KOPT-K1 (cell line): ENCODE measurements at regions not wholly inside any gene's neighbourhood (a gene's known extent, or its start where the extent isn't known, plus 50 kb on each side); places are given as distances from the start of the nearest gene placed in this dataset.

ENCODE experiments used
- H3K27ac ChIP-seq: fragments of 200-600 bp; sonication (generic); 2 replicates; pipeline ENCODE4 v1.5.1; 2016; ENCODE audit warnings: antibody characterized with exemption, mild to moderate bottlenecking, low read depth, low read length; ENCODE audit not compliant: poor library complexity, severe bottlenecking
- H3K36me3 ChIP-seq: fragments of 200-600 bp; sonication (generic); 2 replicates; pipeline ENCODE4 v1.5.1; 2017; ENCODE audit warnings: antibody characterized with exemption, mild to moderate bottlenecking, low read length, moderate library complexity; ENCODE audit not compliant: insufficient read depth
- H3K9me3 ChIP-seq: fragments of 200-600 bp; sonication (generic); 2 replicates; pipeline ENCODE4 v1.5.1; 2017; ENCODE audit warnings: antibody characterized with exemption, low read length, mild to moderate bottlenecking; ENCODE audit not compliant: insufficient read depth, poor library complexity, severe bottlenecking

DNA sequence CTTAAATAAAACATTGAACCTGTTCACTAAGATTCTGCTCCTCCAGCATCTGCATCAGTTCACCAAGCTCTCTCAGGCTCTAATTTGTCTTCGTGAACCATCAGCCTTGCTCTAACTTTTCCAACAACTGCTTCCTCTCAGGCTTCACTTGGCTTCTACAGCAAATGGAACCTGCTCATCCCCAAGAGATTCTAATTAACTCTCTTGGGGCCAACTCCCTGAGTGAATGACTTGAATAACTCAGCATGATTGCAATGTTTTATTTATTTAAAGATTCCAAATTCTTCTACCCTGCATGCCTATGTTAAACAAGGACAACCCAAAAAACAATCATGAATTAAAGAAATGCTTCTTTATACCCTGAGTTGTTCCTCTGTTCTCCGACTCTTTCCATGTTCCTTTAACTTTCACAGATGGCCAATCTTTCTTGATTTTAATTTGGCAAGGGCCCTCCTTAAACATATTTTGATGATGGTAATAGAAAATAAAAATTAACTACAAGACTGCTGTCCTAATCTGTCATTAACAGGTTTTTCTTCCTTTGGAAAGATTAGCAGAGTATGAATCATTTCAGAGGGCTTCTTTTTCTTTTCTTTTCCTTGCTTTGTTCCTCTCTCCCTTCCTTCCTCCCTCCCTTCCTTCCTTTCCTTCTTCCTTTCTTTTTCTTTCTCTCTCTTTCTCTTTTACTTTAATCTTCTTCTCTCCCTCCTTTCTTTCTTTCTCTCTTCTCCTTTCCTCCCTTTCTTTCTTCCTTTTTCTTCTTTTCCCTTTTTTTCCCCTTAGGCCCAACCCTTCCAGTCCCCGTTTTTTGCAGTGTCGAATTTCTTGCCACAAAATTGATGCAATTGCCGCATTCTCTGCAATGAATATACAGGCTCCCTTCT lies 195.0 kb upstream of the RHOBTB1 start:
- H3K9me3 ChIP-seq: peaks cover 8% of the 10 kb centered on the region
- no peaks in the 10 kb centered on the region for H3K36me3 ChIP-seq
- H3K27ac ChIP-seq: no peak overlapping the region

GRCh38 chr10:61136139-61136538 lies 192.2 kb upstream of the RHOBTB1 start:
- Histone ChIP-seq H3K27ac (no peak overlapping the region), H3K36me3 (no peaks in the 10 kb centered on the region), H3K9me3 (no peaks in the 10 kb centered on the region)

DNA sequence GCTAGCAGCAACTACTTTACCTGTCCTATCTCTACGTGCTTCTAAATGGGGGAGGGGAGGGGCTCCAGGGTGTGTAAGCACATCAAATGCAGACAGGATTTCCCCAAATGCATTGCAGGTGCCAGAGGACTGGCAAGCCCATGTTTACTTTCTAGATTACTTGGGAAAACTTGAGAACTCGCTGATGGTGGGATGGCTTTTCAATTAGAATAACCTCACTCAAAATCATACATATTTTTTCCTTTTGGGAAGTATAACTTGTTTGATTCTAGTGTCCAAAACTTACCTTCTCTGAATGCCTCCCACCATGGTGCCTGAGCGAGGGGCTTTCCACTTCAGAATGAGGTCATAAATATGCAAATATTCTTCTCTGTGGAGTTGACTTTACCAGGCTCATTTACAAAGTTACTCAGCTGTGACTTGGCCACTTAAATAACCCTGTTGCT lies 191.3 kb upstream of the RHOBTB1 start:
- Histone ChIP-seq H3K27ac (no peak overlapping the region), H3K9me3 (no peaks in the 10 kb centered on the region), H3K36me3 (no peaks in the 10 kb centered on the region)

DNA sequence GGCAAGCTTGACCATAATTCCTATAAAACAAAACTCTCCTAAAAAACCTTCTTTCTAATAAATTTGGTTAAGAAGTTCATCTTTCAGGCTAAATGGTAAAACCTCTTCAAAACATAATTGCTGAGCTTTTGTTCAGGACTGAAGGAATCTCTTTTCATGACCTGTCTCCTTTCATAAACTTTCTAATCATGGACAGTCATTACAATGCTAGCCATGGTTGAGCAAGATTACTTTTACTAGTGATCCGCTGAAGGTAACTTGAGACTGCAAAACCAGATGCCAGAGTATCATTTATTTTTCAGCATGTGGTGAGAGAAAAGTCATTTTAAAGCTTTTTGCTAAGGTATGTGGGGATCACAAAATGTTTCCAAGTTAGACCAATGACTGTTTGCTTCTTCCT lies 186.4 kb upstream of the RHOBTB1 start:
- no peaks in the 10 kb centered on the region for H3K36me3 ChIP-seq
- no peak overlapping the region for H3K27ac ChIP-seq

GRCh38 chr10:61128196-61128595 lies 184.2 kb upstream of the RHOBTB1 start:
- Histone ChIP-seq H3K36me3 (no peaks in the 10 kb centered on the region), H3K9me3 (no peaks in the 10 kb centered on the region), H3K27ac (no peak overlapping the region)

More for the DNA sequence above, 186.4 kb upstream of the RHOBTB1 start:
- H3K9me3 ChIP-seq: no peaks in the 10 kb centered on the region

GRCh38 chr10:61125560-61126170 lies 181.7 kb upstream of the RHOBTB1 start:
- Histone ChIP-seq H3K9me3 (no peaks in the 10 kb centered on the region), H3K27ac (peak overlapping the region; percentile 6), H3K36me3 (no peaks in the 10 kb centered on the region)

DNA sequence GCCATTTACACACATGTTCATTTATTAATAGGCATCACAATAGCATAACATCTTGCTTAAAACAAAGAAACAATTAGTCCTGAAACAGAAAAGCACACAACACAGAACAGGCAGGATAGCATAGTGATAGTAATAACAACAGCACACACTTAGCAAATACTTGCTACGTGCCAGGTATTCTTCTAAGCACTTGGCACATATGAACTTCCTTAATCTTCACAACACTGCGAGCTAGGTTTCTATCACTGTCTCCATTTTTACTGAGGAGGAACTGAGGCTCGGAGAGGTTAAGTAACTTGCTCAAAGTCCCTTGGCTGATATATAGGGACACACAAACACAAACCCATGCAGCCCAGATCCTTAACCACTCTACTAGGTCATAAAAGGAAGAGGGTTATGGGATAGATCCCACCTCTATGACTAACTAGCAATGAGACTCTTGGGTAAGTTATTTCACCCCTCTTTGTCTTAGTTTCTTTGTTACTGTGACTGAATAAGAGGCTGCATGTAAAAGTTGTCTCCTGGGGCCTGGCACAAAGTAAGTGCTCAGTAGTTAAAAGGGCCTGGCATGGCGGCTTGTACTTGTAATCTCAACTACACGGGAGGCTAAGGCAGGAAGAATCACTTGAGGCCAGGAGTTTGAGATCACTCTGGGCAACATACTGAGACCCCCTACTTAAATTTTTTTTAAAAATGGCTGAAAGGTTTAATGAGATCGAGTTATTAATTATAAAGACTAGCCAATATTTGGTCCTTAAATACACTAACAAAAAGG lies 181.0 kb upstream of the RHOBTB1 start:
- no peaks in the 10 kb centered on the region for H3K9me3 ChIP-seq
- no peaks in the 10 kb centered on the region for H3K36me3 ChIP-seq
- no peak overlapping the region for H3K27ac ChIP-seq

GRCh38 chr10:61120805-61121204 lies 176.8 kb upstream of the RHOBTB1 start:
- Histone ChIP-seq H3K27ac (no peak overlapping the region), H3K9me3 (no peaks in the 10 kb centered on the region), H3K36me3 (no peaks in the 10 kb centered on the region)

GRCh38 chr10:61119573-61119972 lies 175.6 kb upstream of the RHOBTB1 start:
- H3K27ac ChIP-seq: no peak overlapping the region
- no peaks in the 10 kb centered on the region for H3K36me3 ChIP-seq
- H3K9me3 ChIP-seq: no peaks in the 10 kb centered on the region

DNA sequence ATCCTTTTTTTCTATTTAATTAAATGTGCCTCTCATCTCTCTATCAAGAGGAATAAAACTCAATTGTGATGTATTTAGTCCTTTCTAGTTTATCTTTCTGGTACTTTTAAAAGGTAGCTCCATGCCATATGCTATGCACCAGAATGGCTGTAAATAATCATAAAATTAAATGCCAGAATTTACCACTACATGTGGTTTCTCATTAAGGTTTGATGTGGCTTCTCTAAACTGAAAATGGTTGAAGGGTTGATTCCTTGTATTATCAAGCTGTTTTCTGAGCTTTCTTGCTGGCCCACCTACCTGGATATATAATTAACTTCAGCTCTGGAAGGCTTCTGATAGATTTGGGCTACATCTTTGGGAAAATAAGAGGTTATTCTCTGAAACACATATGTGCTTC lies 171.9 kb upstream of the RHOBTB1 start:
- Histone ChIP-seq H3K9me3 (no peaks in the 10 kb centered on the region), H3K27ac (no peak overlapping the region), H3K36me3 (no peaks in the 10 kb centered on the region)

- H3K9me3 ChIP-seq: no peaks in the 10 kb centered on the region
- H3K36me3 ChIP-seq: no peaks in the 10 kb centered on the region
- no peak overlapping the region for H3K27ac ChIP-seq
Measured at GRCh38 chr10:61112771-61113170, 168.8 kb upstream of the RHOBTB1 start.

DNA sequence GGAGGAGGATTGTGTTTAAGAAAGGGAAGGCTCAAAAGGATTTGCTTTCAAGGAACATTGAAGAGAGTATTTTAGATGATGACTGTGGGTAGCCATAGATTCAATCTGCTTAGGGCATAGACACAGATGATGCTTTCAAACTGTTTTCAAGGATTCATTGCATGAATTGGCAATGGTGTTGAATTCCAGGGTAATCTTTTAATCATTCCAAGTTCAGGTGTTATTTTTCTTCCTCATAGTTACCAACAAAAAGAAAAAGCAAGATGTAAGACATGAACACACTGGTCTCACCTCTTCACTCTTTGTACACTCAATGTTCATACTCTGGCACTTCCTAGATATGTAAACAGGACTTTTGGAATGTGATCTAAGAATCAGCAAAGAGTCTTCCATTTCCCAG lies 167.0 kb upstream of the RHOBTB1 start:
- Histone ChIP-seq H3K36me3 (no peaks in the 10 kb centered on the region), H3K27ac (no peak overlapping the region), H3K9me3 (no peaks in the 10 kb centered on the region)

DNA sequence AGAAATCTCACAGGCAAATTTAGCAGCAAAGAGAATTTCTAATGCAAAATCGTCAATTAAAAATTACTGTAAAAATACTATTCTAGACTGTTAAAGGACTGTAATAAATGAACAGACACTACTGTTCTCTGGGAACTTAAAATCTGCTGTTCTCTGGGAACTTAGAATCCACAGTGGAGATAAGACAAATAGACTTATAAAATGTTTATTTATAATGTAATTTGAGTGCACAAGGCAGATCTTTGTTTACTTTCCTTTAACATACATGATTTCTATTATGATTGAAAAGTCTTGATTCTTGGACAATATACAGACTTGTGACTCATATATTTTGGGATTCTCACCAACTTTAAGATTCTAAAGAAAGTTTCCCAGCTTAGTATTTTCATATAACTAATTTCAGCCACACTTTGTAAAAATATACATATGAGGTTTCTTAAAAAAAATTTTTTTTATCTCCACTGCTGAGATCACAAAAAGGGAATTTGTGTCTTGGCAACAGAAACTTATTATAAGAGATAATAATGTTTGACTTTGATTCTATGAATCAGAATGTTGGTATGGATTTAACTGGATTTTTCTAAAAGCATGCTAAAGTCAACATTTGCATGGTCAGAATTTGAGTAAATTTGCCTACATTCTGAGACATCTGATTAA lies 166.3 kb upstream of the RHOBTB1 start:
- H3K36me3 ChIP-seq: no peaks in the 10 kb centered on the region

GRCh38 chr10:61108915-61109314 lies 164.9 kb upstream of the RHOBTB1 start:
- H3K27ac ChIP-seq: no peak overlapping the region
- H3K36me3 ChIP-seq: no peaks in the 10 kb centered on the region
- no peaks in the 10 kb centered on the region for H3K9me3 ChIP-seq

More for the DNA sequence above, 166.3 kb upstream of the RHOBTB1 start:
- no peaks in the 10 kb centered on the region for H3K9me3 ChIP-seq
- no peak overlapping the region for H3K27ac ChIP-seq

DNA sequence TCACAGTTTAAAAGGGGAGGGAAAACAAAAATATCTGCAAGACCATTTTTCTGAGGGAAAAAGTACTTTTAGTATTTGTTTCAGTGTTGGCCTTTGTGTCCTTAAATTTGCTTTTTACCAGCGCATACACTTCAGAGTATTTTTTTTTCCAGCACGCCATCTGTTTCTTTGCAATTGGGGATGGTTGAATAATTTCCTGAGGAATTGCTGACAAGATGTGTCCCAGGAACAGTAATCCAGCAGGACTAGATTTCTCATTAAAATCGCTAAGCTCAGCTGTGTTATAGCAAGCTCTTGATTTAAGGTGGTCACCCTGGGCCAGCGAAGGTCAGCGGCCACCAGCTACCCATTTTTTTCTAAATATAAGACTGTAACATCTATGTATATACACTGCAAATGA lies 156.9 kb upstream of the RHOBTB1 start:
- H3K9me3 ChIP-seq: no peaks in the 10 kb centered on the region
- H3K27ac ChIP-seq: no peak overlapping the region

More for the DNA sequence above, 156.9 kb upstream of the RHOBTB1 start:
- H3K36me3 ChIP-seq: no peaks in the 10 kb centered on the region
